BJ (cell line): ENCODE measurements at regions not wholly inside any gene's neighbourhood (a gene's known extent, or its start where the extent isn't known, plus 50 kb on each side); places are given as distances from the start of the nearest gene placed in this dataset.

ENCODE experiments used
- CTCF ChIA-PET: fragments of 350-600 bp; formaldehyde crosslinking; extraction: SDS; loops from one replicate; lab custom pipeline; 2021; ENCODE audit warnings: antibody characterized with exemption, inconsistent platforms; lab: Yijun Ruan, JAX
- POLR2A ChIA-PET: fragments of 300-600 bp; sonication (Branson Sonifier 250); formaldehyde crosslinking; extraction: SDS; loops from one replicate; lab custom pipeline; 2021; ENCODE audit warnings: antibody characterized with exemption; lab: Charles Lee
- DNase-seq: peaks from one replicate; pipeline ENCODE4 v3.0.0-alpha.2; 2011; ENCODE audit warnings: low read depth
- H3K27me3 ChIP-seq: 2 replicates; pipeline ENCODE4 v1.6.0; 2011; ENCODE audit warnings: low read length; ENCODE audit not compliant: control insufficient read depth, insufficient read depth
- H3K36me3 ChIP-seq: 2 replicates; pipeline ENCODE4 v1.5.1; 2011; ENCODE audit warnings: low read length; ENCODE audit not compliant: control insufficient read depth, insufficient read depth
- H3K4me3 ChIP-seq: 2 replicates; pipeline ENCODE4 v1.5.1; 2011; ENCODE audit warnings: low read depth, mild to moderate bottlenecking, control low read depth, low read length
- TF ChIP-seq, protein P1 (sequence below): IDR thresholded peaks from 2 replicates; pipeline ENCODE4 v1.5.1; 2011; ENCODE audit warnings: low read depth, mild to moderate bottlenecking, control low read depth, inconsistent platforms, low read length, moderate library complexity; ENCODE audit not compliant: insufficient read depth

DNA sequence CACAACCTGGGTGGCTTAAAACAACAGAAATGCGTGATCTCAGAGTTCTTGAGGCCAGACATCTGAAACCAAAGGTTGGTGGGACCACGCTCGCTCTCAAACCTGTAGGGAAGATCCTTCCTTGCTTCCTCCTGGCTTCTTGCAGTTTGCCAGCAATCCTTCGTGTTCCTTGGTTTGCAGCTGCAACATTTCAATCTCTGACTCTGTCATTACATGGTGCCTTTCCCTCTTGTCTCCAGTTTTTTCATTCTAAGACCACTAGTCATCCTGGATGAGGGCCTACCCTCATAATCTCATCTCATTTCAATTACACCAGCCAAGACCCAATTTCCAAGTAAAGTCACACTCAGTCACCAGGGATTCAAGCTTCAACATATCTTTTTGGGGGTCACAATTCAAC lies 388.0 kb downstream of the GPM6A start:
- Histone ChIP-seq H3K36me3 (no peaks in the 10 kb centered on the region), H3K4me3 (no peak overlapping the region), H3K27me3 (no peaks in the 10 kb centered on the region)
- no peak for DNase-seq
- CTCF ChIA-PET, result no interaction called here
- POLR2A ChIA-PET, result no interaction called here
- TF ChIP-seq, protein P1, sequence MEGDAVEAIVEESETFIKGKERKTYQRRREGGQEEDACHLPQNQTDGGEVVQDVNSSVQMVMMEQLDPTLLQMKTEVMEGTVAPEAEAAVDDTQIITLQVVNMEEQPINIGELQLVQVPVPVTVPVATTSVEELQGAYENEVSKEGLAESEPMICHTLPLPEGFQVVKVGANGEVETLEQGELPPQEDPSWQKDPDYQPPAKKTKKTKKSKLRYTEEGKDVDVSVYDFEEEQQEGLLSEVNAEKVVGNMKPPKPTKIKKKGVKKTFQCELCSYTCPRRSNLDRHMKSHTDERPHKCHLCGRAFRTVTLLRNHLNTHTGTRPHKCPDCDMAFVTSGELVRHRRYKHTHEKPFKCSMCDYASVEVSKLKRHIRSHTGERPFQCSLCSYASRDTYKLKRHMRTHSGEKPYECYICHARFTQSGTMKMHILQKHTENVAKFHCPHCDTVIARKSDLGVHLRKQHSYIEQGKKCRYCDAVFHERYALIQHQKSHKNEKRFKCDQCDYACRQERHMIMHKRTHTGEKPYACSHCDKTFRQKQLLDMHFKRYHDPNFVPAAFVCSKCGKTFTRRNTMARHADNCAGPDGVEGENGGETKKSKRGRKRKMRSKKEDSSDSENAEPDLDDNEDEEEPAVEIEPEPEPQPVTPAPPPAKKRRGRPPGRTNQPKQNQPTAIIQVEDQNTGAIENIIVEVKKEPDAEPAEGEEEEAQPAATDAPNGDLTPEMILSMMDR, result no peak

DNA sequence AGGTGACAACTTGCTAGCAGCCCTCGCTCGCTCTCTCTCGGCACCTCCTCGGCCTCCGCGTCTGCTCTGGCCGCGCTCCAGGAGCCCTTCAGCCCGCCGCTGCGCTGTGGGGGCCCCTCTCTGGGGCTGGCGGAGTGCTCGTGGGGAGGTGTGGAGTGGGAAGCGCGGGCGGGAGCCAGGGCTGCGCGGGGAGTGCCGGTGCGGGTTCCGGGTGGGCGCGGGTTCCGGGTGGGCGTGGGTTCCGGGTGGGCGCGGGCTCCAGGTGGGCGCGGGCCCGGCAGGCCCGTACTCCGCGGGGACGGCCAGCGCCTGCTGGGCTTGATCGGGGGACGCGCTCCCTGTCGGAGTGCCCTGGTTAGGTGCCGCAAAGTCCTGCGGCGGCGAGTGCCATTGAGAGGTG lies 384.3 kb downstream of the GPM6A start:
- Histone ChIP-seq H3K27me3 (no peaks in the 10 kb centered on the region), H3K4me3 (no peak overlapping the region), H3K36me3 (no peaks in the 10 kb centered on the region)
- no peak for DNase-seq
- ChIA-PET CTCF (no interaction called here), POLR2A (interaction anchor here (0.6 kb wide), 1 partner anchor 22 kb away, joined by 3 read pairs; no protein-coding TSS in a partner anchor)
- TF ChIP-seq, protein P1, result no peak

DNA sequence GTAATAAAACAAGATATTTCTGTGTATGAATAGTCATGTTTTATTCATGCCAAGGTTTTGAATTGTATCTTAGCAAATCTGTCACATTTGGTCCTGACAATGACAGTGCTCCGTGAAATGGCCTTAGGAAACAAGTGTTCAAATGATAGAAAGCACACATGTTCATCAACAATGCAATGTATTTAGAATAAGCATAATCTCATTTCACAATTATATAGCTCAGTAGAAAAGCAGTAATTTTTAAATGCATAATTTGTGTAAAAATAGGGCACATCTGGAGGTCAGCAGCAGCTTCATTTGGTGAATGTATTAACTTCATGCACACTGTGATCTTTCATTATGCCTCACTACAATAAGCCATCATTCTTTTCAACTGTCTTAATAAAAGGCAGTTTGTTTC lies 380.4 kb downstream of the GPM6A start:
- Histone ChIP-seq H3K27me3 (no peaks in the 10 kb centered on the region), H3K36me3 (no peaks in the 10 kb centered on the region), H3K4me3 (no peak overlapping the region)
- POLR2A ChIA-PET, result no interaction called here
- TF ChIP-seq, protein P1, result no peak
- no peak for DNase-seq
- CTCF ChIA-PET, result no interaction called here

DNA sequence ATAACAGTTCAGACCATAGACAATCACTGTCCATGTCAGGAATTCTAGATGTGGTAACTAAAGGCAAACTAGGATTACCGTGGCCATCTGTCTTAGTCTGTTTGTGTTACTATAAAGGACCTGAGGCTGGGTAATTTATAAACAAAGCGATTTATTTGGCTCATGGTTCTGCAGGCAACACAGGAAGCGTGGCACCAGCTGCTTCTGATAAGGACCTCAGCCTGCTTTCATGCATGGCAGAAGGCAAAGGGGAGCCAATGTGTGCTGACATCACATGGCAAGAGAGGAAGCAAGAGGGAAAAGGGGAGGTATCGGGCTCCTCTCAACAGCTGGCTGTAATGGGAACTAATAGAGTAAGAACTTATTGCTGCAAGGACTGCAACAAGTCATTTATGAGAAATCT lies 376.7 kb downstream of the GPM6A start:
- DNase-seq, result no peak
- CTCF ChIA-PET, result interaction anchor here (2.1 kb wide), 1 partner anchor 10 kb away, joined by 5 read pairs; no protein-coding TSS in a partner anchor
- Histone ChIP-seq H3K36me3 (no peaks in the 10 kb centered on the region), H3K27me3 (no peaks in the 10 kb centered on the region), H3K4me3 (no peak overlapping the region)
- TF ChIP-seq, protein P1, result no peak
- POLR2A ChIA-PET, result no interaction called here

DNA sequence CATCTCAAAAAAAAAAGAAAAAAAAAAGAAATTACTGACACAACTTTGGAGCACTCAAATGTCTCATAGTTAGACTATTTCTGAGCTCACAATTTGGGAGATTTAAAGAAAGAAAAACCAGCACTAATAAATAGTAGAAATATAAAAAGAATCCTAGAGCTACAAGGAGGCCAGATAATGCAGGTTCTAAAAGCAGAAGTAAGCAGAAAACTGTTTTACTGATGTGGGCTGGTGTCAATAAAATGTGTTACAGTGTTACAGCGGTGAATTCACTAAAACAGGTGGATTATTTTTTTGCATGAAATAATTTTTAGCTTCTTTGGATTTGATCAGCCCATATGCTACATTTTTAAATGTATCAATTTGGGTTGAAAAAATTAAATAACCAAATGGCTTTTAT lies 375.9 kb downstream of the GPM6A start:
- Histone ChIP-seq H3K27me3 (no peaks in the 10 kb centered on the region), H3K36me3 (no peaks in the 10 kb centered on the region), H3K4me3 (no peak overlapping the region)
- TF ChIP-seq, protein P1, result no peak
- no peak for DNase-seq
- ChIA-PET CTCF (interaction anchor here (2.1 kb wide), 1 partner anchor 11 kb away, joined by 5 read pairs; no protein-coding TSS in a partner anchor), POLR2A (no interaction called here)
